DND-41 (cell line): ENCODE measurements at regions not wholly inside any gene's neighbourhood (a gene's known extent, or its start where the extent isn't known, plus 50 kb on each side); places are given as distances from the start of the nearest gene placed in this dataset.

Source experiments
- EZH2 ChIP-seq: IDR thresholded peaks from 3 replicates; pipeline ENCODE4 v1.6.1; 2012; ENCODE audit warnings: borderline replicate concordance, low read depth, mild to moderate bottlenecking, moderate library complexity, low read length, inconsistent platforms; ENCODE audit not compliant: severe bottlenecking
- TF ChIP-seq, protein P1 (sequence below): IDR thresholded peaks from 2 replicates; pipeline ENCODE4 v1.5.1; 2012; ENCODE audit warnings: borderline replicate concordance, low read length, moderate library complexity, mild to moderate bottlenecking; ENCODE audit not compliant: poor library complexity, severe bottlenecking; ENCODE audit errors: extremely low read depth

DNA sequence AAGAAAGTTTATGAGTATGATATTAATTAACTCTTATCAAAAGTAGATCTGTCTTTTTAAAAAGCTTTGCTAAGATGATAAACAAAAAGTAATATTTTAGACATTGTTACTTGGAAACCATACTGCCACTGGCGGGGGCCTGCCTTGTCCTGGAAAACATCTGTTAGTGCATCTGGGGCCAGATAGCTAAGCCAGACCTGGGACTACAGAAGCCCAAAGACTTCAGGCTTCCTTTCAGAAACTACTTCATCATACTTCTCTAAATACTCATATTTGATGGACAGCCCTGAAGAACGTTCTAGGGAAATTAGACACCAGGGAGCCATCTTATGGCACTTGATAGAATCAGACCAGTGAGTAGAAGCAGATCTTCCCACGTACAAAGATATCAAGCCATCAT lies 795.4 kb upstream of the SEMA6D start:
- TF ChIP-seq EZH2, result no peak
- TF ChIP-seq, protein P1, sequence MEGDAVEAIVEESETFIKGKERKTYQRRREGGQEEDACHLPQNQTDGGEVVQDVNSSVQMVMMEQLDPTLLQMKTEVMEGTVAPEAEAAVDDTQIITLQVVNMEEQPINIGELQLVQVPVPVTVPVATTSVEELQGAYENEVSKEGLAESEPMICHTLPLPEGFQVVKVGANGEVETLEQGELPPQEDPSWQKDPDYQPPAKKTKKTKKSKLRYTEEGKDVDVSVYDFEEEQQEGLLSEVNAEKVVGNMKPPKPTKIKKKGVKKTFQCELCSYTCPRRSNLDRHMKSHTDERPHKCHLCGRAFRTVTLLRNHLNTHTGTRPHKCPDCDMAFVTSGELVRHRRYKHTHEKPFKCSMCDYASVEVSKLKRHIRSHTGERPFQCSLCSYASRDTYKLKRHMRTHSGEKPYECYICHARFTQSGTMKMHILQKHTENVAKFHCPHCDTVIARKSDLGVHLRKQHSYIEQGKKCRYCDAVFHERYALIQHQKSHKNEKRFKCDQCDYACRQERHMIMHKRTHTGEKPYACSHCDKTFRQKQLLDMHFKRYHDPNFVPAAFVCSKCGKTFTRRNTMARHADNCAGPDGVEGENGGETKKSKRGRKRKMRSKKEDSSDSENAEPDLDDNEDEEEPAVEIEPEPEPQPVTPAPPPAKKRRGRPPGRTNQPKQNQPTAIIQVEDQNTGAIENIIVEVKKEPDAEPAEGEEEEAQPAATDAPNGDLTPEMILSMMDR, result no peak
